ENCODE measurements at regions not wholly inside any gene's neighbourhood (a gene's known extent, or its start where the extent isn't known, plus 50 kb on each side); places are given as distances from the start of the nearest gene placed in this dataset.

DNA sequence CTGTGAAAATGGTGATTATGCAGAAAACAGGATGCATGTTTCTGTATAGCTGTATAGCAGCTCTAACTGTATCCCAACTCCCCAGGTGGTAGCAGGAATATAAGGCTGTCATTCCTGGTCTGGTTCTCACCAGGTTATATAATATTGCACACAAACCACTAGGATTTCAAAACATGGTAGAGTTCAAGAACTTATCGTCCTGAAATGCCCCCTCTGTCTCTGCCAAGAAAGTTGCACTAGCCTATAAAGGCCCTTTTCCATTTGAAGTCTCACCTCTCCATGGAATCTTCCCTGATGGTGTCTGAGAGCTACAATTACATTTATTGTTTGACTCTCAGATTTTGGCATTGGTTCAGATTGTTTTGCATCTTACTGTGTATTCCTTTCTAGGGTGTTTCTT is 184.9 kb upstream of the FAM78B start:
- in situ Hi-C loops (cut with MboI; ENCODE audit: low sequenced_read_pairs, unreplicated experiment), result no loop called here
- TF ChIP-seq, protein P1, sequence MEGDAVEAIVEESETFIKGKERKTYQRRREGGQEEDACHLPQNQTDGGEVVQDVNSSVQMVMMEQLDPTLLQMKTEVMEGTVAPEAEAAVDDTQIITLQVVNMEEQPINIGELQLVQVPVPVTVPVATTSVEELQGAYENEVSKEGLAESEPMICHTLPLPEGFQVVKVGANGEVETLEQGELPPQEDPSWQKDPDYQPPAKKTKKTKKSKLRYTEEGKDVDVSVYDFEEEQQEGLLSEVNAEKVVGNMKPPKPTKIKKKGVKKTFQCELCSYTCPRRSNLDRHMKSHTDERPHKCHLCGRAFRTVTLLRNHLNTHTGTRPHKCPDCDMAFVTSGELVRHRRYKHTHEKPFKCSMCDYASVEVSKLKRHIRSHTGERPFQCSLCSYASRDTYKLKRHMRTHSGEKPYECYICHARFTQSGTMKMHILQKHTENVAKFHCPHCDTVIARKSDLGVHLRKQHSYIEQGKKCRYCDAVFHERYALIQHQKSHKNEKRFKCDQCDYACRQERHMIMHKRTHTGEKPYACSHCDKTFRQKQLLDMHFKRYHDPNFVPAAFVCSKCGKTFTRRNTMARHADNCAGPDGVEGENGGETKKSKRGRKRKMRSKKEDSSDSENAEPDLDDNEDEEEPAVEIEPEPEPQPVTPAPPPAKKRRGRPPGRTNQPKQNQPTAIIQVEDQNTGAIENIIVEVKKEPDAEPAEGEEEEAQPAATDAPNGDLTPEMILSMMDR (IDR thresholded peaks at IDR 0.05; ENCODE audit: borderline replicate concordance, control extremely low read depth, extremely low read depth, insufficient read depth, missing control alignments), result no peak
- no peak for DNase-seq (ENCODE audit: low spot score)

DNA sequence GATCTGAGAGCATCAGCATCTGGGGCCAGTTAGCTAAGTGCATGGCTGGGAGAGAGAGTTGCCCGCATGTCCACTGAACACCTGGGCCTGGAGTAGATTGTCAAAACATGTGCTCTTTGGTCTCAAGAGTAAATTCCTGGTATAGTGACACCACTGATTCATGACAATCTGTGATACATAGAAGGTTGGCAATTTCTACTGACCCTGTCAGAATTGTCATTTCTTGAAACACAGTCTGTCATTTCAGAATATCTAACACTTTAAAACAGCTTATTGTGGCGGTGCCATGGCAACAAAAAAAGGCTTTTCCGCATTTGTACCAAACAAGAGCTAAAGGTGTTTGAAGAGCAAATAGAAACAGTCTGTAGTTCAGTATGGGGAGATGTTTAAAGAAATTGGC is 186.4 kb upstream of the FAM78B start:
- no peak for DNase-seq (ENCODE audit: low spot score)
- TF ChIP-seq, protein P1 (IDR thresholded peaks at IDR 0.05; ENCODE audit: borderline replicate concordance, control extremely low read depth, extremely low read depth, insufficient read depth, missing control alignments), result no peak
- in situ Hi-C loops (cut with MboI; ENCODE audit: low sequenced_read_pairs, unreplicated experiment), result no loop called here

DNA sequence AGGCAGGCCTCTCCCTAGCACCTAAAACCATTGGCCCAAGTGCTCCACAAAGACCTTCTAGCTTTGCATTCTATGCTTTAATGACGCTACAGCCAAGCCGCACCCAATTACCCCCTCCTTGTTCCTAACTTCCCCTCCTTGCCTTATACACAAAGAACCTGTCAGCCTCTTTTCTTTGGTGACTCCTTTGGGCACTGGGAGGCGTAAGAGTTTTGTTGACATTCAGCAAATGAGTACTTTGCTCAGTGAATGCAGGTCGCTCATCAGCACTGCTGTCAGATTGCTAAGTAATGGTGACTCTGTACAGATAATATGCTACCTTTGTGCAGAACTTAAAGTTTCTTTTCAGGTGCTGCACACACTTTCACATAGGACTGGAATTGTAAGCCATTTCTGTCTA is 187.6 kb upstream of the FAM78B start:
- in situ Hi-C loops (cut with MboI; ENCODE audit: low sequenced_read_pairs, unreplicated experiment), result no loop called here
- TF ChIP-seq, protein P1 (IDR thresholded peaks at IDR 0.05; ENCODE audit: borderline replicate concordance, control extremely low read depth, extremely low read depth, insufficient read depth, missing control alignments), result no peak
- DNase-seq (ENCODE audit: low spot score), result no peak

DNA sequence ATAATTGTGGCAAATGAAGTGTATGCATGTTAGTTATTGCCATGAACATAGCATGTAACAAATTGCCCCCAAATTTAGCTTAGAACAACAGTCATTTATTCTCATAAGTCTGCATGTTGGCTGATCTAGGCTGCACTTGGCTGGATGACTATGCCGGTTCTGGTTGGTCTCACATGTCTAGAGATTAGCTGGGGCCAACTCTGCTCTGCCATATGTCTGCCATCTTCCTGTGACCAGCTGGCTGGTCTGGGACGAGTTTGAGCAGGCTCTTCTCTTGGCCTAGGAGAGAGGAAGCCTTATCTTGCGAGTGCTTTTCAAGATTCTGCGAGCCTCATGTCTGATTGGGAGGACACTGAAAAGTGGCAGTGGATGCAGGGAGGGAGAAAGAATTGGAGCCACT is 198.3 kb upstream of the FAM78B start:
- DNase-seq (ENCODE audit: low spot score), result no peak
- in situ Hi-C loops (cut with MboI; ENCODE audit: low sequenced_read_pairs, unreplicated experiment), result no loop called here
- TF ChIP-seq, protein P1 (IDR thresholded peaks at IDR 0.05; ENCODE audit: borderline replicate concordance, control extremely low read depth, extremely low read depth, insufficient read depth, missing control alignments), result no peak

DNA sequence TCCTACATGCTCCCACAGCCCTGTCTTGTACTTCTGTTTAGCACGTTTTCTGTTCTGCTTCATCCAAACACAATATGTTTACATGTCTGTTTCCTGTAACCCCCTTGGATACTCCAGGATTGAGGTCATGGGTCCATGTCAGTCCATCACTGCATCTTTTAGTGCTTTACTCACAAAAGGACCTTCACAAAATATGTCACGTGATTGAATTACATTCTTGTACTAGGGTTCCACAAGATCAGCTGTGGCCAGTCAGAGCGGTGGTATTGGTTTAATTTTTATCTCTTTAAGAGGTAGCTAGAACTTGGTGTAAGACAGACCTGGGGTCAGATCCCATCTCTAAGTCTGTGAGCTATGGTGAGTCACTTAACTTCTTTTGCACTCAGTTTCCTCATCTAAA is 201.2 kb upstream of the FAM78B start:
- TF ChIP-seq, protein P1 (IDR thresholded peaks at IDR 0.05; ENCODE audit: borderline replicate concordance, control extremely low read depth, extremely low read depth, insufficient read depth, missing control alignments), result no peak

DNA sequence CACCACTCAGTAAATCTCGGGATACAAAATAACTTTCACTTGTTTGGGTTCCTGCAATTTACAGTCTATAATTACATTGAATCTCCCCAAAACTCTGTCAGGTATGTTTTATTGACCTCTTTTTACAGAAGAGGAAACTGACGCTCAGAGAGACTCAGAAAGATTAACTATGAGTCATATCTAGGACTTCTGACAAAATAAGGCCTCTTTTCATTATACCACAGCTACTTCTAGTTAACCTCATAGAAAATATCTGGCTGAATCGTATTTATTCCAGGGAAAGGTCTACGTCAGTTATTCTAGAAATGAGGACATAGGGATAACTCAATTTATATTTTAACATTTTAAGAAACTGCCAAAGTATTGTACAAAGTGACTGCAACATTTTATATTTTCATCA is 211.1 kb upstream of the FAM78B start:
- TF ChIP-seq, protein P1 (IDR thresholded peaks at IDR 0.05; ENCODE audit: borderline replicate concordance, control extremely low read depth, extremely low read depth, insufficient read depth, missing control alignments), result no peak
- no peak for DNase-seq (ENCODE audit: low spot score)
- in situ Hi-C loops (cut with MboI; ENCODE audit: low sequenced_read_pairs, unreplicated experiment), result no loop called here

More for the DNA sequence above, 201.2 kb upstream of the FAM78B start:
- in situ Hi-C loops (cut with MboI; ENCODE audit: low sequenced_read_pairs, unreplicated experiment), result no loop called here
- no peak for DNase-seq (ENCODE audit: low spot score)

DNA sequence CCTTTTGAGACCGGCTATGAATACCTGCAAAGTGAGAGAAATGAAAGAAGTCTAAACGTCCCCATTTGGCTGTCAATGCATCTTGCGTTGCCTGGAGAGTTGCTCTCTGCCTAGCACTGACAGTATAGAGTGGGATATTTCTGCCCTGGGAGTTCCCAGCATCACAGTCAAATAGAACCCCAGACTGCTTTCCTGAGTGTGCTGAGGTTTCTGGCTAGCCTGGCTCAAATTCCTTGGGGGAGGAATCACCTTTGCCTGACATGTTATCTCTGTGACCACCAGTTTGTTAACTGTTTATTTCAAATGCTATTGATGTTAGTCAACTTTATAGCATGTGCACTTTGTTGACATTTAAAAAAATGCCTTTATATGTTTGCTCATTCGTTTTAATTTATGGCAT is 212.0 kb upstream of the FAM78B start:
- TF ChIP-seq, protein P1 (IDR thresholded peaks at IDR 0.05; ENCODE audit: borderline replicate concordance, control extremely low read depth, extremely low read depth, insufficient read depth, missing control alignments), result no peak
- in situ Hi-C loops (cut with MboI; ENCODE audit: low sequenced_read_pairs, unreplicated experiment), result no loop called here
- DNase-seq (ENCODE audit: low spot score), result no peak
